Panc1 (cell line): ENCODE measurements at regions not wholly inside any gene's neighbourhood (a gene's known extent, or its start where the extent isn't known, plus 50 kb on each side); places are given as distances from the start of the nearest gene placed in this dataset.

Source experiments
- SIN3A ChIP-seq: IDR thresholded peaks from 2 replicates; pipeline ENCODE4 v1.6.1; 2012; ENCODE audit warnings: low read depth, mild to moderate bottlenecking, low read length, moderate library complexity, borderline replicate concordance; ENCODE audit not compliant: insufficient read depth
- TF ChIP-seq, protein P1 (sequence below), 2 experiments: IDR thresholded peaks; 2 replicates each; pipeline ENCODE4 v1.6.1; 2011 to 2012; ENCODE audit warnings: low read depth in 2 of 2, control low read depth in 1 of 2, low read length in 1 of 2, mild to moderate bottlenecking in 1 of 2, moderate library complexity in 1 of 2; ENCODE audit not compliant: insufficient read depth in 1 of 2
- TF ChIP-seq, protein P2 (sequence below): fragments of 450-650 bp; IDR thresholded peaks from 2 replicates; pipeline ENCODE4 v1.5.1; 2017; ENCODE audit warnings: mild to moderate bottlenecking

DNA sequence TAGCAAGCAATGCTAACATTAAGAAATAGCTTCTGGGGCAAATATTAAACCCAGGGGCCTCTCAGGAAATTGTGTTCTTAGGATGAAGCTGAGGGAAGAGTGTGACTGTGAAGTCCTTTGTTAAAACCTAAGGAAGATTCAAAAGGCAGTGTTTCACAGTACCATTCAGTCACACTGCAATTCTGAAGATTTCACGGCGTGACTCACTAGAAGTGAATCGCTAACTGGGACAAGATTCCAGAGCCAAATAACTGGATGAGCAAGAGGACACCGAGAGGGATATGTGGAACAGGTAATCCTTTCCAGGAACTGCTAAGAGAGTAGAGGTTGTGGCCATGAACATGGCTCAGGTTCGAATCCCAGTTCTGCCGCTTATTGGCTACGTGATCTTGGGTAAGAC, 61.8 kb upstream of the SMAD3 start:
- TF ChIP-seq, protein P1, sequence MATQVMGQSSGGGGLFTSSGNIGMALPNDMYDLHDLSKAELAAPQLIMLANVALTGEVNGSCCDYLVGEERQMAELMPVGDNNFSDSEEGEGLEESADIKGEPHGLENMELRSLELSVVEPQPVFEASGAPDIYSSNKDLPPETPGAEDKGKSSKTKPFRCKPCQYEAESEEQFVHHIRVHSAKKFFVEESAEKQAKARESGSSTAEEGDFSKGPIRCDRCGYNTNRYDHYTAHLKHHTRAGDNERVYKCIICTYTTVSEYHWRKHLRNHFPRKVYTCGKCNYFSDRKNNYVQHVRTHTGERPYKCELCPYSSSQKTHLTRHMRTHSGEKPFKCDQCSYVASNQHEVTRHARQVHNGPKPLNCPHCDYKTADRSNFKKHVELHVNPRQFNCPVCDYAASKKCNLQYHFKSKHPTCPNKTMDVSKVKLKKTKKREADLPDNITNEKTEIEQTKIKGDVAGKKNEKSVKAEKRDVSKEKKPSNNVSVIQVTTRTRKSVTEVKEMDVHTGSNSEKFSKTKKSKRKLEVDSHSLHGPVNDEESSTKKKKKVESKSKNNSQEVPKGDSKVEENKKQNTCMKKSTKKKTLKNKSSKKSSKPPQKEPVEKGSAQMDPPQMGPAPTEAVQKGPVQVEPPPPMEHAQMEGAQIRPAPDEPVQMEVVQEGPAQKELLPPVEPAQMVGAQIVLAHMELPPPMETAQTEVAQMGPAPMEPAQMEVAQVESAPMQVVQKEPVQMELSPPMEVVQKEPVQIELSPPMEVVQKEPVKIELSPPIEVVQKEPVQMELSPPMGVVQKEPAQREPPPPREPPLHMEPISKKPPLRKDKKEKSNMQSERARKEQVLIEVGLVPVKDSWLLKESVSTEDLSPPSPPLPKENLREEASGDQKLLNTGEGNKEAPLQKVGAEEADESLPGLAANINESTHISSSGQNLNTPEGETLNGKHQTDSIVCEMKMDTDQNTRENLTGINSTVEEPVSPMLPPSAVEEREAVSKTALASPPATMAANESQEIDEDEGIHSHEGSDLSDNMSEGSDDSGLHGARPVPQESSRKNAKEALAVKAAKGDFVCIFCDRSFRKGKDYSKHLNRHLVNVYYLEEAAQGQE (IDR thresholded peaks at IDR 0.05; ENCODE audit: insufficient read depth in 1 of 2, low read depth in 2 of 2, low read length in 1 of 2): no peak
- TF ChIP-seq, protein P2, sequence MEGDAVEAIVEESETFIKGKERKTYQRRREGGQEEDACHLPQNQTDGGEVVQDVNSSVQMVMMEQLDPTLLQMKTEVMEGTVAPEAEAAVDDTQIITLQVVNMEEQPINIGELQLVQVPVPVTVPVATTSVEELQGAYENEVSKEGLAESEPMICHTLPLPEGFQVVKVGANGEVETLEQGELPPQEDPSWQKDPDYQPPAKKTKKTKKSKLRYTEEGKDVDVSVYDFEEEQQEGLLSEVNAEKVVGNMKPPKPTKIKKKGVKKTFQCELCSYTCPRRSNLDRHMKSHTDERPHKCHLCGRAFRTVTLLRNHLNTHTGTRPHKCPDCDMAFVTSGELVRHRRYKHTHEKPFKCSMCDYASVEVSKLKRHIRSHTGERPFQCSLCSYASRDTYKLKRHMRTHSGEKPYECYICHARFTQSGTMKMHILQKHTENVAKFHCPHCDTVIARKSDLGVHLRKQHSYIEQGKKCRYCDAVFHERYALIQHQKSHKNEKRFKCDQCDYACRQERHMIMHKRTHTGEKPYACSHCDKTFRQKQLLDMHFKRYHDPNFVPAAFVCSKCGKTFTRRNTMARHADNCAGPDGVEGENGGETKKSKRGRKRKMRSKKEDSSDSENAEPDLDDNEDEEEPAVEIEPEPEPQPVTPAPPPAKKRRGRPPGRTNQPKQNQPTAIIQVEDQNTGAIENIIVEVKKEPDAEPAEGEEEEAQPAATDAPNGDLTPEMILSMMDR: no peak
- TF ChIP-seq SIN3A: no peak
